Fibroblast of pulmonary artery (primary cell): ENCODE measurements at regions not wholly inside any gene's neighbourhood (a gene's known extent, or its start where the extent isn't known, plus 50 kb on each side); places are given as distances from the start of the nearest gene placed in this dataset.
A peak's percentile ranks its signal among the peaks of the same experiment; 100 is the strongest.

Experiments
- DNase-seq: peaks from one replicate; pipeline ENCODE4 v3.0.0-alpha.2; 2010; ENCODE audit warnings: low read depth
- H3K4me3 ChIP-seq: replicated peaks from 2 replicates; pipeline ENCODE4 v1.5.1; 2011; ENCODE audit warnings: low read depth, mild to moderate bottlenecking, control low read depth, low read length, moderate library complexity
- TF ChIP-seq, protein P1 (sequence below): IDR thresholded peaks from 2 replicates; pipeline ENCODE4 v1.5.1; 2011; ENCODE audit warnings: mild to moderate bottlenecking, control low read depth, low read length, inconsistent platforms; ENCODE audit errors: missing control alignments

DNA sequence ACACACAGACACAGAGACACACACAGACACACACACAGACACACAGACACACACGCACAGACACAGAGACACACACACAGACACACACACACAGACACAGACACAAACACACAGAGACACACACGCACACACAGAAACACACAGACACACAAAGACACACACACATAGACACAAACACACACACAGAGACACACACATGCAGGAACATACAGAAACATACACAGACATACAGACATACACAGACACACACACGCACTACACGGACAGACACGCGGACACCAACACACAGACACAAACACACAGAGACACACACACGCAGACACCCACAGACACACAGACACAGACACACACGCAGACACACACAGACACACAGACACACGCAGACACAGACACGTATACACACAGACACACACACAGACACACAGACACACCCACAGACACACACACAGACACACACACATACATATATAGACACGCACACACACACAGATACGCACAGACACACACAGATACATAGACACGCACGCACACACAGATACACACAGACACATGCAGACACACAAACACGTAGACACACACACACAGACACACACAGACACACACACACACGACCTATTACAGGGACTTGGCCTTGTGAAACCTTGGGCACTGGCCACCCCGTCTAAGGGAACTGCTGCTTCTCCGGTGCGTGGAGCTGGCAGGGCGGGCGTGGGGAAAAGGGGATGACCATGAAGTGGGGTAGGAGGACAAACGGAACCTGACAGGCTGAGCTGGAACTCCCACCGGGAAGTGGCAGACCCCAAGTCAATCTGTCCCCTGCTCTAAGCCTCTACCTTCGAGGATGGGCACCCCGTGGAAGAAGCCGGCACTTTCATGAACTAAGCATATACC, 211.4 kb downstream of the TFCP2L1 start:
- DNase-seq, result no peak
- TF ChIP-seq, protein P1, sequence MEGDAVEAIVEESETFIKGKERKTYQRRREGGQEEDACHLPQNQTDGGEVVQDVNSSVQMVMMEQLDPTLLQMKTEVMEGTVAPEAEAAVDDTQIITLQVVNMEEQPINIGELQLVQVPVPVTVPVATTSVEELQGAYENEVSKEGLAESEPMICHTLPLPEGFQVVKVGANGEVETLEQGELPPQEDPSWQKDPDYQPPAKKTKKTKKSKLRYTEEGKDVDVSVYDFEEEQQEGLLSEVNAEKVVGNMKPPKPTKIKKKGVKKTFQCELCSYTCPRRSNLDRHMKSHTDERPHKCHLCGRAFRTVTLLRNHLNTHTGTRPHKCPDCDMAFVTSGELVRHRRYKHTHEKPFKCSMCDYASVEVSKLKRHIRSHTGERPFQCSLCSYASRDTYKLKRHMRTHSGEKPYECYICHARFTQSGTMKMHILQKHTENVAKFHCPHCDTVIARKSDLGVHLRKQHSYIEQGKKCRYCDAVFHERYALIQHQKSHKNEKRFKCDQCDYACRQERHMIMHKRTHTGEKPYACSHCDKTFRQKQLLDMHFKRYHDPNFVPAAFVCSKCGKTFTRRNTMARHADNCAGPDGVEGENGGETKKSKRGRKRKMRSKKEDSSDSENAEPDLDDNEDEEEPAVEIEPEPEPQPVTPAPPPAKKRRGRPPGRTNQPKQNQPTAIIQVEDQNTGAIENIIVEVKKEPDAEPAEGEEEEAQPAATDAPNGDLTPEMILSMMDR, result no peak
- H3K4me3 ChIP-seq, result no peak overlapping the region

DNA sequence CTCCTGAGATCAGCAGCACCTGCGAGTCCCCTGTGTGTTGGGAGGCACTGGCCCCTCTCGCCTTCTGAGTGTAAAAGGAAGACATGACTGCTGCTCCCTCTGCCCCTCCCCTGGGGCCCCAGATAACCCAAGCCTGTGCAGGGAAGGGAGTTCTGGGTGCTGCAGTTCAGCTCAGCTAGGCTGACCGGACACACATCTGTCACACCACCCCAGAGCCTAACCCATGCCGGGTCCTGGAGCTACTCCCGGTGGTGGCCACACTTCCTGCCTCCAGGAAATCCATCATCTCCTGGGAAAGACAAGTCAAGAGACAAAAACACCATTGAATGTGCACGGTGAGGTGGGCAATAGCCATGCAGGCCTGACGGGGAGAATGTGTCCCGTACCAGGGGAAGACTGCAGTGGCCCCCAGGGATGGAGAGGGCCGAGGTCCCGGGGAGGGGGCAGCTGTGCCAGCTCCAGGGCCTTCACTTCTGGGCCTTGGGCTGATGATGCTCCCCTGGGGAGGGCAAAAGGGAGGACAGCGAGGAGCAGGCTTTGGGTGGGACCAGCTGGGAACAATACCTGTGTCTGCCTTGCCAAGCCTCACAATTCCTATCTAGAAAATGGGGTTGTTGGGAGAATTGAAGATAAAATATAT, 210.6 kb downstream of the TFCP2L1 start:
- DNase-seq, result no peak
- H3K4me3 ChIP-seq, result no peak overlapping the region
- TF ChIP-seq, protein P1, result no peak

DNA sequence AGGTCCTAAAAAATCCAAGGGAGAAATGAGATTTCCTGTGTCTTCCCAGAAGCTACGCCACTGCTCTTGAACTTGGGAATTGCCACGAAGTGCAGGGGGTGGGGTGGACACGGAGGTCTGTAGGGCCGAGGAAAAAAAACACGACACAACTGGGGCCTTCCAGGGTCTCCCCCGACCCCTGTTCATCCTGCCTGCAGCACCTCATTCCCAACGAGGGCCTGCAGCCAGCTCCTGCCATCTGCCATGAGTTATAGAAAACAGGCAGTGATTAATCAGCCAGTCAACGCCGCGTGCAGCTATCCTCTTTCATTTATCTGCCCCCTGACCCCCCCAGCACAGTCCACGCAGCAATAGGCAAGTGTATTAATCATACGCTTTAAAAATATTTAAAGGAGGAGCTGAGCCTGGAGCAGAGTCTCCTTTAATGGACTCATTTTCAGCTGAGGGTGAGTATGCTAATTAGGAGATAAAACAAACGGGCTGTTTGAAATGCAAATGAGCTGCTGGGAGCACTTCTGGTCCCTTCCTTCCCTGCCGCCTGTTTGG, 209.9 kb downstream of the TFCP2L1 start:
- peak overlapping the region; percentile 2 for H3K4me3 ChIP-seq
- peak; percentile 82 for DNase-seq
- TF ChIP-seq, protein P1, result no peak

DNA sequence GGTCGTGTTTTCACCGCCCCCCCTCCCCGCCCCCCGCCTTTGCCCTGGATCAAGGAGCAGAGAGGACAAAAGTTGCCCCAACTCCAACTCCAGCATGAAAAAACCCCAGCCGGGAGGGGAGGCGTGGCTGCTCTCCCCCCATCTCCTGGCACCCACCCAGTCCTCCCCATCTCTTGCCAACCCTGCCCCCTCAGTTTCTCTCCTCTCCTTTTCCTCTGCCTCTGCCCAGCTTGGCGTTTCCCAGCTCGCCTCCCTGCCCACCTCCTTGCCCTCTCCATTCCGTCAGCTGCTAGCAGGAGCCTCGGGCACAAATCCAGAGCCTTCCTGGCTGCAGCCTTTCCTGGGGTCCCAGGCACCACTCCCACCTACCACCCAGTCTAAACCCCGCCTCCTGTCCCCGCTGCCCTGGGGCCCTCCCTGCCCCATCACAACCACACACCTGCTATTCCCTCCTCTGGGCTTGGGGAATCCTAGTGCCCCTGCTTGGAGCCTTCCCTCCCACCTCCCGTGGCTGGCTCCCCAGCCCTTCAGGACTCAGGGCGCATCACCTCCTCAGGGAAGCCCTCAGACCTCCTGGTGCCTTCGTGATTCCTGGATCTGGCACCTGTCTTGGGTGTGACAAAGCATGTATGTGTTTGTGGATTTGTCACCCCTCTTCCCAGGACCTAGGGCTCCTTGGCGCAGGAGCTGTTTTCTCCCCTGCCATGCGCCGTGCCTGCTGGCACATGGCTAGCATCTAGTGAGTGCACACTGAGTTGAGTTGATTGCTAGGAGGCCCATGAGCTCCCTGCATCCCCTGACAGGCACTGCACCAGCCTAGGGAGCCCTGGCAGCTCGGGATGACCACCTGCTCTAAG, 209.1 kb downstream of the TFCP2L1 start:
- DNase-seq, result no peak
- H3K4me3 ChIP-seq, result peak overlapping the region; percentile 2
- TF ChIP-seq, protein P1, result no peak

DNA sequence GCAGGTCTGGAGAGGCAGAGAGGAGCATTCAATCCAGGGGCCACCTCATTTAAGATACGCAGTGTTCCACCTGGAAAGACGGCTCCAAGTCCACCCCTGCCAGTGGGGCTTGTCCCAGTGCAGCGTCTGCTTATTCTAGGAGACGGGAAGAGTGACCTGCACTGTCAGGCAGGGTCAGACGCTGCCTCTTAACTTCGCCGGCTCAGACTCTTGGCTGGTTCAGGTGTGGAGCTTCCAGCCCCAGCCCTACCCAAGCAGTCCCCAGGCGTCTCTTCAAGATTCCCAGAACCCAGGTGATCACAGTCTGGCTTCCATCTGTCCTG, 208.5 kb downstream of the TFCP2L1 start:
- no peak for DNase-seq
- no peak overlapping the region for H3K4me3 ChIP-seq

More for the DNA sequence above, 208.5 kb downstream of the TFCP2L1 start:
- TF ChIP-seq, protein P1, result no peak
